ENCODE measurements at regions not wholly inside any gene's neighbourhood (a gene's known extent, or its start where the extent isn't known, plus 50 kb on each side); places are given as distances from the start of the nearest gene placed in this dataset.

- Histone ChIP-seq H3K27ac (ENCODE audit: low read length) (no peak overlapping the region), H3K27me3 (ENCODE audit: low read length) (no peaks in the 10 kb centered on the region; the same call in 1 of the 2 replicates), H2AFZ (ENCODE audit: low read length) (no peak overlapping the region), H3K79me2 (ENCODE audit: low read length) (no peaks in the 10 kb centered on the region), H3K9me2 (replicated peaks; ENCODE audit: insufficient read depth, low read length) (no peaks in the 10 kb centered on the region), H3K9me3 (ENCODE audit: low read length) (no peaks in the 10 kb centered on the region), H3K4me3 (ENCODE audit: low read length) (no peak overlapping the region), H4K20me1 (ENCODE audit: insufficient read depth, low read depth, low read length) (no peaks in the 10 kb centered on the region), H3K9ac (ENCODE audit: low read length) (no peak overlapping the region), H3K4me1 (ENCODE audit: low read length) (no peaks in the 10 kb centered on the region), H3K36me3 (ENCODE audit: insufficient read depth, low read length) (no peaks in the 10 kb centered on the region), H3K4me2 (ENCODE audit: low read depth, low read length, poor library complexity, severe bottlenecking) (no peak overlapping the region)
- DNase-seq = no peak
These were observed 158.8 kb upstream of the INHBA start for GRCh38 chr7:41861642-41862041.

GRCh38 chr7:41858201-41858600, 155.3 kb upstream of the INHBA start:
- H3K79me2 ChIP-seq (ENCODE audit: low read length) = no peaks in the 10 kb centered on the region
- no peaks in the 10 kb centered on the region for H3K9me3 ChIP-seq (ENCODE audit: low read length)
- no peaks in the 10 kb centered on the region for H3K27me3 ChIP-seq (ENCODE audit: low read length)
- H4K20me1 ChIP-seq (ENCODE audit: insufficient read depth, low read depth, low read length) = no peaks in the 10 kb centered on the region
- no peak overlapping the region for H3K4me3 ChIP-seq (ENCODE audit: low read length)
- H3K27ac ChIP-seq (ENCODE audit: low read length) = no peak overlapping the region
- DNase-seq = no peak
- H3K4me2 ChIP-seq (ENCODE audit: low read depth, low read length, poor library complexity, severe bottlenecking) = no peak overlapping the region
- no peak overlapping the region for H3K9ac ChIP-seq (ENCODE audit: low read length)
- no peak overlapping the region for H2AFZ ChIP-seq (ENCODE audit: low read length)
- no peaks in the 10 kb centered on the region for H3K4me1 ChIP-seq (ENCODE audit: low read length)
- no peaks in the 10 kb centered on the region for H3K9me2 ChIP-seq (replicated peaks; ENCODE audit: insufficient read depth, low read length)
- no peaks in the 10 kb centered on the region for H3K36me3 ChIP-seq (ENCODE audit: insufficient read depth, low read length)

GRCh38 chr7:41855798-41856197, 152.9 kb upstream of the INHBA start:
- H3K79me2 ChIP-seq (ENCODE audit: low read length) = no peaks in the 10 kb centered on the region
- H3K4me3 ChIP-seq (ENCODE audit: low read length) = no peak overlapping the region
- H3K9me2 ChIP-seq (replicated peaks; ENCODE audit: insufficient read depth, low read length) = no peaks in the 10 kb centered on the region
- no peak overlapping the region for H3K27ac ChIP-seq (ENCODE audit: low read length)
- no peak overlapping the region for H2AFZ ChIP-seq (ENCODE audit: low read length)
- no peaks in the 10 kb centered on the region for H4K20me1 ChIP-seq (ENCODE audit: insufficient read depth, low read depth, low read length)
- no peak overlapping the region for H3K4me2 ChIP-seq (ENCODE audit: low read depth, low read length, poor library complexity, severe bottlenecking)
- H3K36me3 ChIP-seq (ENCODE audit: insufficient read depth, low read length) = no peaks in the 10 kb centered on the region
- H3K27me3 ChIP-seq (ENCODE audit: low read length) = 0 out of 2 replicates have a peak, but pooled peaks cover under 1% of the 10 kb centered on the region
- H3K4me1 ChIP-seq (ENCODE audit: low read length) = no peaks in the 10 kb centered on the region
- H3K9me3 ChIP-seq (ENCODE audit: low read length) = no peaks in the 10 kb centered on the region
- H3K9ac ChIP-seq (ENCODE audit: low read length) = no peak overlapping the region
- no peak for DNase-seq

- Histone ChIP-seq H3K4me3 (ENCODE audit: low read length) (no peak overlapping the region), H3K36me3 (ENCODE audit: insufficient read depth, low read length) (no peaks in the 10 kb centered on the region), H3K27ac (ENCODE audit: low read length) (no peak overlapping the region), H2AFZ (ENCODE audit: low read length) (no peak overlapping the region), H3K79me2 (ENCODE audit: low read length) (no peaks in the 10 kb centered on the region), H3K4me1 (ENCODE audit: low read length) (no peaks in the 10 kb centered on the region), H3K9me2 (replicated peaks; ENCODE audit: insufficient read depth, low read length) (0 out of 2 replicates have a peak, but pooled peaks cover 3% of the 10 kb centered on the region), H4K20me1 (ENCODE audit: insufficient read depth, low read depth, low read length) (no peaks in the 10 kb centered on the region), H3K9me3 (ENCODE audit: low read length) (no peaks in the 10 kb centered on the region), H3K4me2 (ENCODE audit: low read depth, low read length, poor library complexity, severe bottlenecking) (no peak overlapping the region), H3K27me3 (ENCODE audit: low read length) (0 out of 2 replicates have a peak, but pooled peaks cover 2% of the 10 kb centered on the region), H3K9ac (ENCODE audit: low read length) (no peak overlapping the region)
- DNase-seq = no peak
These were observed 144.7 kb upstream of the INHBA start for GRCh38 chr7:41847606-41848005.

- no peak overlapping the region for H3K27ac ChIP-seq (ENCODE audit: low read length)
- H2AFZ ChIP-seq (ENCODE audit: low read length) = no peak overlapping the region
- H3K27me3 ChIP-seq (ENCODE audit: low read length) = 0 out of 2 replicates have a peak, but pooled peaks cover 2% of the 10 kb centered on the region
- H4K20me1 ChIP-seq (ENCODE audit: insufficient read depth, low read depth, low read length) = no peaks in the 10 kb centered on the region
- H3K4me1 ChIP-seq (ENCODE audit: low read length) = no peaks in the 10 kb centered on the region
- no peak overlapping the region for H3K9ac ChIP-seq (ENCODE audit: low read length)
- 0 out of 2 replicates have a peak, but pooled peaks cover 3% of the 10 kb centered on the region for H3K9me2 ChIP-seq (replicated peaks; ENCODE audit: insufficient read depth, low read length)
- no peaks in the 10 kb centered on the region for H3K9me3 ChIP-seq (ENCODE audit: low read length)
- H3K4me3 ChIP-seq (ENCODE audit: low read length) = no peak overlapping the region
- H3K4me2 ChIP-seq (ENCODE audit: low read depth, low read length, poor library complexity, severe bottlenecking) = no peak overlapping the region
- no peaks in the 10 kb centered on the region for H3K36me3 ChIP-seq (ENCODE audit: insufficient read depth, low read length)
- H3K79me2 ChIP-seq (ENCODE audit: low read length) = no peaks in the 10 kb centered on the region
- DNase-seq = no peak
These were observed 144.3 kb upstream of the INHBA start for GRCh38 chr7:41847151-41847550.

- H3K36me3 ChIP-seq (ENCODE audit: insufficient read depth, low read length) = no peaks in the 10 kb centered on the region
- 0 out of 2 replicates have a peak, but pooled peaks cover 3% of the 10 kb centered on the region for H3K9me2 ChIP-seq (replicated peaks; ENCODE audit: insufficient read depth, low read length)
- no peaks in the 10 kb centered on the region for H3K4me1 ChIP-seq (ENCODE audit: low read length)
- H3K4me3 ChIP-seq (ENCODE audit: low read length) = no peak overlapping the region
- DNase-seq = no peak
- no peaks in the 10 kb centered on the region for H3K79me2 ChIP-seq (ENCODE audit: low read length)
- no peak overlapping the region for H3K4me2 ChIP-seq (ENCODE audit: low read depth, low read length, poor library complexity, severe bottlenecking)
- no peak overlapping the region for H3K9ac ChIP-seq (ENCODE audit: low read length)
- H2AFZ ChIP-seq (ENCODE audit: low read length) = no peak overlapping the region
- H4K20me1 ChIP-seq (ENCODE audit: insufficient read depth, low read depth, low read length) = no peaks in the 10 kb centered on the region
- no peak overlapping the region for H3K27ac ChIP-seq (ENCODE audit: low read length)
- no peaks in the 10 kb centered on the region for H3K9me3 ChIP-seq (ENCODE audit: low read length)
- H3K27me3 ChIP-seq (ENCODE audit: low read length) = no peaks in the 10 kb centered on the region
These were observed 140.1 kb upstream of the INHBA start for GRCh38 chr7:41842956-41843355.

- no peaks in the 10 kb centered on the region for H3K4me1 ChIP-seq (ENCODE audit: low read length)
- no peak overlapping the region for H3K9ac ChIP-seq (ENCODE audit: low read length)
- H3K4me2 ChIP-seq (ENCODE audit: low read depth, low read length, poor library complexity, severe bottlenecking) = no peak overlapping the region
- H3K36me3 ChIP-seq (ENCODE audit: insufficient read depth, low read length) = no peaks in the 10 kb centered on the region
- no peaks in the 10 kb centered on the region for H3K79me2 ChIP-seq (ENCODE audit: low read length)
- H4K20me1 ChIP-seq (ENCODE audit: insufficient read depth, low read depth, low read length) = no peaks in the 10 kb centered on the region
- no peak overlapping the region for H2AFZ ChIP-seq (ENCODE audit: low read length)
- no peak overlapping the region for H3K27ac ChIP-seq (ENCODE audit: low read length)
- H3K9me2 ChIP-seq (replicated peaks; ENCODE audit: insufficient read depth, low read length) = no peaks in the 10 kb centered on the region
- H3K4me3 ChIP-seq (ENCODE audit: low read length) = no peak overlapping the region
- DNase-seq = no peak
- H3K9me3 ChIP-seq (ENCODE audit: low read length) = no peaks in the 10 kb centered on the region
- no peaks in the 10 kb centered on the region for H3K27me3 ChIP-seq (ENCODE audit: low read length)
These were observed 135.0 kb upstream of the INHBA start for GRCh38 chr7:41837916-41838315.

- H4K20me1 ChIP-seq (ENCODE audit: insufficient read depth, low read depth, low read length) = no peaks in the 10 kb centered on the region
- no peak overlapping the region for H2AFZ ChIP-seq (ENCODE audit: low read length)
- no peak for DNase-seq
- H3K27ac ChIP-seq (ENCODE audit: low read length) = no peak overlapping the region
- no peaks in the 10 kb centered on the region for H3K36me3 ChIP-seq (ENCODE audit: insufficient read depth, low read length)
- H3K79me2 ChIP-seq (ENCODE audit: low read length) = no peaks in the 10 kb centered on the region
- H3K27me3 ChIP-seq (ENCODE audit: low read length) = no peaks in the 10 kb centered on the region
- H3K9ac ChIP-seq (ENCODE audit: low read length) = no peak overlapping the region
- H3K9me3 ChIP-seq (ENCODE audit: low read length) = peaks cover 8% of the 10 kb centered on the region
- H3K4me1 ChIP-seq (ENCODE audit: low read length) = no peaks in the 10 kb centered on the region
- H3K4me2 ChIP-seq (ENCODE audit: low read depth, low read length, poor library complexity, severe bottlenecking) = no peak overlapping the region
- H3K4me3 ChIP-seq (ENCODE audit: low read length) = no peak overlapping the region
- H3K9me2 ChIP-seq (replicated peaks; ENCODE audit: insufficient read depth, low read length) = no peaks in the 10 kb centered on the region
These were observed 133.2 kb upstream of the INHBA start for GRCh38 chr7:41835976-41836530.
